Psoas muscle (tissue), 7 donors: ENCODE measurements at regions not wholly inside any gene's neighbourhood (a gene's known extent, or its start where the extent isn't known, plus 50 kb on each side); places are given as distances from the start of the nearest gene placed in this dataset.

Experiments used
- ATAC-seq, 4 donors: fragments of 200-7000 bp; cut with Tn5 transposase; one replicate each; pipeline ENCODE4 v1.9.1; 2020; ENCODE audit warnings: moderate library complexity in 3 of 4, mild to moderate bottlenecking in 2 of 4
- DNase-seq, 2 donors: peaks; one replicate each; pipeline ENCODE4 v3.0.0-alpha.2; 2020
- H3K27ac ChIP-seq: fragments of 200-600 bp; one replicate; pipeline ENCODE4 v1.8.0; 2022
- H3K27me3 ChIP-seq, 3 donors: fragments of 200-600 bp in 1 of 3; one replicate each; pipeline versions ENCODE4 v1.6.1 to v1.8.0; 2013 to 2022; ENCODE audit warnings: low read length in 2 of 3, mild to moderate bottlenecking in 2 of 3, moderate library complexity in 1 of 3; ENCODE audit not compliant: insufficient read depth in 3 of 3
- H3K36me3 ChIP-seq, 2 donors: fragments of 200-600 bp in 1 of 2; one replicate each; pipeline versions ENCODE4 v1.6.1 to v1.8.0; 2013 to 2022; ENCODE audit warnings: low read depth in 1 of 2, mild to moderate bottlenecking in 1 of 2, moderate library complexity in 1 of 2; ENCODE audit not compliant: insufficient read depth in 1 of 2
- H3K4me1 ChIP-seq: fragments of 200-600 bp; one replicate; pipeline ENCODE4 v1.8.0; 2022
- H3K4me3 ChIP-seq: fragments of 200-600 bp; one replicate; pipeline ENCODE4 v1.8.0; 2022; ENCODE audit warnings: mild to moderate bottlenecking
- H3K9me3 ChIP-seq: fragments of 200-600 bp; one replicate; pipeline ENCODE4 v1.8.0; 2022
- WGBS, 3 donors: extraction: QIAGEN DNeasy Blood & Tissue Kit; methylation state at CpG; one replicate each; pipeline versions ENCODE4 v1.1.6 to v1.1.7; 2013; 5-methylcytosine and 5-hydroxymethylcytosine counted together
- intact Hi-C, 2 donors: fragments of 100-400 bp; cut with DNase I; formaldehyde crosslinking; loops; one replicate each; pipeline versions ENCODE4 v1.11.0 to v1.14.2; 2022
- TF ChIP-seq, protein P1 (sequence below): fragments of 200-600 bp; IDR thresholded peaks from one replicate; pipeline ENCODE4 v1.8.0; 2022; ENCODE audit warnings: antibody characterized with exemption
- donor health status: healthy with polysubstance abuse.
- donor health status: DM: no; HTN: no; CAD: no; lungs with moderate emphysema.
- donor health status: Bipolar disorder and iron deficiency.
- donor health status: healthy.
- donor health status: DM: yes; HTN: yes; CAD: no.
- donor health status: DM: no; HTN: no; CAD: no.
- donor health status: DM: yes; HTN: yes; CAD: no.

DNA sequence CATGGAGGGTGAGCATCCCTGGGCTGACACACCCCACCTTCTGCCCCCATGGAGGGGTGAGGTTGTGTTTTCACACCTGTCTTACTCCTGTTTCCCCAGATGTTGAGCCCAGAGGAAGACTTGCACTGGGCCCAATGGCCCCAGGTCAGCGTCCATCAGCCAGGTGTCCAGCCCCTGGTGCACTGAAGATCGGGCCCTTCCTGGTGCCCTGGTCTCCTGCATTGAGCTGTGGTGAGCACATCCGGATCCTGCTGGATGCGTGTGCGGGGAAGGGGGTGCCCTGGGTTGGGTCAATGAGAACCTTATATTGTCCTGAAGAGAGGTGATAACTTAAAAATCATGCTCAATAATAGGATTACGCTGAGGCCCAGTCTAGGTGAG is 227.3 kb downstream of the SNRPN start:
- TF ChIP-seq, protein P1, sequence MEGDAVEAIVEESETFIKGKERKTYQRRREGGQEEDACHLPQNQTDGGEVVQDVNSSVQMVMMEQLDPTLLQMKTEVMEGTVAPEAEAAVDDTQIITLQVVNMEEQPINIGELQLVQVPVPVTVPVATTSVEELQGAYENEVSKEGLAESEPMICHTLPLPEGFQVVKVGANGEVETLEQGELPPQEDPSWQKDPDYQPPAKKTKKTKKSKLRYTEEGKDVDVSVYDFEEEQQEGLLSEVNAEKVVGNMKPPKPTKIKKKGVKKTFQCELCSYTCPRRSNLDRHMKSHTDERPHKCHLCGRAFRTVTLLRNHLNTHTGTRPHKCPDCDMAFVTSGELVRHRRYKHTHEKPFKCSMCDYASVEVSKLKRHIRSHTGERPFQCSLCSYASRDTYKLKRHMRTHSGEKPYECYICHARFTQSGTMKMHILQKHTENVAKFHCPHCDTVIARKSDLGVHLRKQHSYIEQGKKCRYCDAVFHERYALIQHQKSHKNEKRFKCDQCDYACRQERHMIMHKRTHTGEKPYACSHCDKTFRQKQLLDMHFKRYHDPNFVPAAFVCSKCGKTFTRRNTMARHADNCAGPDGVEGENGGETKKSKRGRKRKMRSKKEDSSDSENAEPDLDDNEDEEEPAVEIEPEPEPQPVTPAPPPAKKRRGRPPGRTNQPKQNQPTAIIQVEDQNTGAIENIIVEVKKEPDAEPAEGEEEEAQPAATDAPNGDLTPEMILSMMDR = no peak
- Histone ChIP-seq H3K27ac (no peak overlapping the region), H3K36me3 (no peaks in the 10 kb centered on the region), H3K27me3 (no peaks in the 10 kb centered on the region), H3K4me3 (no peak overlapping the region), H3K9me3 (no peaks in the 10 kb centered on the region), H3K4me1 (no peaks in the 10 kb centered on the region)
- DNase-seq (peak in 1 of 2 donors; percentile 1), ATAC-seq (no peak)
- intact Hi-C loops = no loop called here
- 84 to 94% (median 91%) methylated on average over 6 of the region's 6 CpGs for WGBS, 3 donors

DNA sequence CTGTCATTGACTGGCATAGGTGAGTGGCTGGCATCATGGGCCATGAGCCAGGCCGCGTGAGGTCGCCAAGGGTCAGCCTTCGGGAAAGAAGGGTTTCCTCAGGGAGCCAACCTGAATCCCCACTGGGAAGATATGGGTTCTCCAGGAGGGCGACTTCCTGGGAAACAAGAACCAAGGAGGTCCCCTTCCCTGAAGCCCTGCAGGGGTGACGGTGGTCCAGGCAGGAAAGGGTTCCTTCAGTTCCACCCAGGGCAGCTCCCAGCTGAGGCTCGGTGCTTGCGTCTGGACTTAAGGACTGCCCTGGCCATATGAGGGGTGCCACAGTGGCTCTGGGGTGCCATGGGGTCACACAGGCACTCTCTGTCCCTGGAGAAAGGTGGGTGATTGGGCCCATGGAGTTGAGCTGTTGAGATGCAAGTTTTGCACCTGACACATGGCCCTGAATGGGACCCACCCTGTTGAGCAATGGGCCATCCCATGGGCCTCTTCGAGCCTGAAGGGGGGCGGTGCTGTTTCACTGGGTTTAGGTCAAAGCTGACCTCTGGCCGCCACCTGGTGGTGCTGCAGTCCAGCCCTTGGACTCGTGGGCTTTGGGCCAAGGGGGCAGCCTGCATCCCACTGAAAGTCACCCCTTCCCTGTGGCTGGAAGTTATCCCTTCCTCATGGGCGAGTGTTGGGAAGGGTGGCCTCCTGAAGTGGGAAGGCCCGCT is 228.1 kb downstream of the SNRPN start:
- TF ChIP-seq, protein P1 = no peak
- WGBS, 3 donors = 84 to 89% (median 87%) methylated on average over 14 of the region's 14 CpGs
- intact Hi-C loops = no loop called here
- ATAC-seq = no peak
- no peaks in the 10 kb centered on the region for H3K4me1 ChIP-seq
- peak; percentile 5 to 50 for DNase-seq
- no peaks in the 10 kb centered on the region for H3K27me3 ChIP-seq
- no peak overlapping the region for H3K27ac ChIP-seq
- H3K9me3 ChIP-seq = no peaks in the 10 kb centered on the region
- H3K4me3 ChIP-seq = no peak overlapping the region
- no peaks in the 10 kb centered on the region for H3K36me3 ChIP-seq

DNA sequence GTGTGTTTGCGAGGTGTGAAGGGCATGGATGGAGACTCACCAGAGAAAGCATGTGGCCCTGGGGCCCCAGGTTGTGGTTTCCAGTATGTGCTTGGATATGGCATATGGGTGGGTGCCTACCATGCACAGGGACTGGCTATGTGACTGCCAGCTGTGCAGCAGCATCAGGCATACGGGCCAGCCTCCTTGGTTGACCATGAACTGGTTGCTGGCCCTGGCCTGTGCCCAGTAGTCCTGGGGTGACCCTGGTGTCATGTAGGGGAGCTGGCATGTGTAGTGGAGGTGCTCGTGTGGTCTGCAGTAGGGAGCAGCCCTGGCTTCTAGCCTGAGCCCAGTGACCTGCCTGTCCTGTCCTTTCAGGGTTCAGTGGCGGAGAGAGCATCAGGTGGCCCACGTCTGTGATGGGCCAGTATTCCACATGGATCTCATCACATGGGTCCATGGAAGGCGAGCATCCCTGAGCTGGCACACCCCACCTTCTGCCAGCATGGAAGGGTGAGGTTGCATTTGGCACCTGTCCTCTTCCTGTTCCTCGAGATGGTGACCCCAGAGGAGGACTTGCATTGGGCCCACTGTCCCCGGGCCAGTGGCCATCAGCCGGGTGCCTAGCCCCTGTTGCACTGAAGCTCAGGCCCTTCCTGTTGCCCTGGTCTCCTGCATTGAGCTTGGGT is 228.9 kb downstream of the SNRPN start:
- no peak for ATAC-seq

DNA sequence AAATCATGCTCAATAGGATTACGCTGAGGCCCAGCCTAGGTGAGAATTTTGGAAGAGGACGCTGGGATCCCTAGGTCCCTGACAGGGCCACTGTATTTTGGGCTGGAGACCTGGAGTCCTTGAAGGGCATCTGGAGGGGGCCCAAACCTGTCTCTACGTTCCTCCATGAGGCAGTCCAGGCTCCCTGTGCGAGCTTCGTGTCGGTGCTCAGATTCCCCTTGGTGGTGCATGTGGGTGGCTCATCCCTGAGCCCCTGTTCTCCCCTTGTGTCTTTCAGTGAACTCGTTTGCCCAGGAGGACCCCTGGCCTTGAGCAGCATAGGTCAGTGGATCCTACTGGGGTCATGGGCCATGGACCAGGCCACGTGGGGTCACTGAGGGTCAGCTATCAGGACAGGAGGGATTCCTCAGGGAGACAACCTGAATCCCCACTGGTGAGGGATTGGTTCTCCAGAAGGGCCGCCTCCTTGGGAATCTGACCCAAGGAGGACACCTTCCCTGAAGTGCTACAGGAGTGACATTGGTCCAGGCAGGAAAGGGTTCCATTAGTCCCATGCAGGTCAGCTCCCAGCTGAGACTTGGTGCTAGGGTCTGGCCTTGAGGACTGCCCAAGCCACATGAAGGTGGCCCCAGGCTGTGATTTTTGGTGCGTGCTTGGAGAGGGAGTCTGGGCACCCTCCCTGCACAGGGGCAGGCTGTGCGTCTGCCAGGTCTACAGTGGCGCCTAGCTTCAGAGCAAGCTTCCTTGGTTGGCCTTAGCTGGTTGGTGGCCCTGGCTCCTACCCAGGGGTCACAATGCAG is 229.8 kb downstream of the SNRPN start:
- Histone ChIP-seq H3K27ac (no peak overlapping the region), H3K9me3 (peaks cover 3% of the 10 kb centered on the region), H3K36me3 (no peaks in the 10 kb centered on the region), H3K4me1 (no peaks in the 10 kb centered on the region), H3K4me3 (no peak overlapping the region), H3K27me3 (no peaks in the 10 kb centered on the region)
- DNase-seq = peak; percentile 1 to 27
- TF ChIP-seq, protein P1 = no peak
- 81 to 85% (median 85%) methylated on average over 11 to 12 of the region's 12 CpGs for WGBS, 3 donors
- intact Hi-C loops = no loop called here
- ATAC-seq = no peak

More for the DNA sequence above, 228.9 kb downstream of the SNRPN start:
- Histone ChIP-seq H3K36me3 (no peaks in the 10 kb centered on the region), H3K4me1 (no peaks in the 10 kb centered on the region), H3K9me3 (peaks cover 2% of the 10 kb centered on the region), H3K27ac (no peak overlapping the region), H3K27me3 (no peaks in the 10 kb centered on the region), H3K4me3 (no peak overlapping the region)
- intact Hi-C loops = no loop called here
- TF ChIP-seq, protein P1 = no peak
- 72 to 75% (median 74%) methylated on average over 9 of the region's 9 CpGs for whole genome bisulfite sequencing, 3 donors
- peak; percentile 1 to 23 for DNase-seq
